ENCODE measurements at regions not wholly inside any gene's neighbourhood (a gene's known extent, or its start where the extent isn't known, plus 50 kb on each side); places are given as distances from the start of the nearest gene placed in this dataset.
A peak's percentile ranks its signal among the peaks of the same experiment; 100 is the strongest.
"Not testable (repeated sequence)": the region's sequence is repeated elsewhere in the genome, so short reads cannot be mapped to it uniquely, and the experiment has no call there.

GRCh38 chr1:157209514-157209913 lies 71.3 kb upstream of the ETV3 start:
- DNase-seq, result no peak

- not testable (repeated sequence) for DNase-seq
These were observed 67.8 kb upstream of the ETV3 start for GRCh38 chr1:157205982-157206381.

DNA sequence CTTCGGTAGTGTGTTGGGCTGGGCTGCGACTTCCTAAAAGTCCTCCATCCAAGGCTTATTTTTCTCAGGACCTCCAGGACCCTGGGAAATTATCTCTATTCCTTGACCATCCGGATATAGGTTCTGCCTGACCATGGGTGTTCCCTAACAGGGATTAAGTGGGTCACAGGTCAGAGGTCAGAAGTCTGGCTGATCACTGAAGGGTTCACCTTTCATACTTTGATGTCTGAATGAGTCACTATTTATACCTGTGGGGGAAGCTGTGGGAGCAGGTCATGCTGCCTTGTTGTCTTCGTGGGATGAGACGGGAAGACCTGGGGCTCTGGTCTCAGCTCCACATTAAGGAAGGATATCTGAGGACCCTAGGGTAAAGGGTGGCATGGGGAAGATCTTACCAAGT lies 65.0 kb upstream of the ETV3 start:
- DNase-seq, result no peak

DNA sequence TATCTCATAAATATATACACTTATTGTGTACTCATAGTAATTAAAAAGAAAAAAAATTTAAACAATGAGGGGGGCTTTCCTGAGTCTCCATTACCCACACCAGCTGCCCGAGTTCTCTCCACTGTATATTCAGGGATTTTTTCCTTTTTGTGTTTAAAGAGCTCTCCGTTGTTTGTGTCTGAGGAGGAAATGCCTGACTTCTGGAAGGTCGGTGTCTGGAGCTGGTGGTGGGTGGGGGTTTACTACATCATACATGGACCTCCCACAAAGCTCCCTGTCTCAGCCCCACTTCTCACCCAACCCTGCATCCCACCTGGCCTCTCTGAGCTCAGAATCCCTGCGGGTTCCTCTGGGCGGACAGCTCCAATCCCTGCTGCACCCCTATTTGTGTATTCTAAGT lies 64.1 kb upstream of the ETV3 start:
- DNase-seq, result no peak

GRCh38 chr1:157201767-157202166 lies 63.6 kb upstream of the ETV3 start:
- no peak for DNase-seq

- no peak for DNase-seq
These were observed 62.3 kb upstream of the ETV3 start for GRCh38 chr1:157200451-157200850.

- peak; percentile 5 for DNase-seq
These were observed 61.2 kb upstream of the ETV3 start for GRCh38 chr1:157199421-157199755.

GRCh38 chr1:157198619-157199420 lies 60.6 kb upstream of the ETV3 start:
- no peak for DNase-seq

DNA sequence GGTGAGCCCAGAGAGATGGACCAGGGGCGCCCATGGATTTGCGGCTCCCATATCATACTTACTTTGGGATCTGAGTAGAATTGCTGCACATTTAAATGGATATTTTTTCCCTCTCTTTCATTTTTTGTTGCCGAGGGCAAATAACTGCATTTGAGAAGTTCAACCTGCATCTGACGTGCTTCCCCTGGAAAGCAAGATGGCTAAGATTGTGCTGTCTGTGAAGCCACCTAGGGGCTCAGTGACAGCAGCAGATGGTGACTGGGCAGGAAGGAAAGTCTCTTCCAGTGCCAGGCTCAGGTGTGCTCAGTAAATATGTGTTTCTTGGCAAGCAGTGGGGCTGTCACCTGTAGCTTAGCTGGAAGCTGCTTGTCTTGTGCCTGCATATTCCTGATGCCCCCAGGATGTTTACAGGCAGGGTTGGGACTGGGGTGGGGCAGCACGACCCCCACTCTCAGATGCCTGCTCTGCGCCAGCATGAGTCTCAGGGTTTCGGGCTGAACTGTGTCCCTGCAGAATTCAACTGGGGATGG lies 59.8 kb upstream of the ETV3 start:
- no peak for DNase-seq

GRCh38 chr1:157196670-157197456 lies 58.7 kb upstream of the ETV3 start:
- DNase-seq, result peak; percentile 18

- no peak for DNase-seq
These were observed 58.0 kb upstream of the ETV3 start for GRCh38 chr1:157196245-157196543.

DNA sequence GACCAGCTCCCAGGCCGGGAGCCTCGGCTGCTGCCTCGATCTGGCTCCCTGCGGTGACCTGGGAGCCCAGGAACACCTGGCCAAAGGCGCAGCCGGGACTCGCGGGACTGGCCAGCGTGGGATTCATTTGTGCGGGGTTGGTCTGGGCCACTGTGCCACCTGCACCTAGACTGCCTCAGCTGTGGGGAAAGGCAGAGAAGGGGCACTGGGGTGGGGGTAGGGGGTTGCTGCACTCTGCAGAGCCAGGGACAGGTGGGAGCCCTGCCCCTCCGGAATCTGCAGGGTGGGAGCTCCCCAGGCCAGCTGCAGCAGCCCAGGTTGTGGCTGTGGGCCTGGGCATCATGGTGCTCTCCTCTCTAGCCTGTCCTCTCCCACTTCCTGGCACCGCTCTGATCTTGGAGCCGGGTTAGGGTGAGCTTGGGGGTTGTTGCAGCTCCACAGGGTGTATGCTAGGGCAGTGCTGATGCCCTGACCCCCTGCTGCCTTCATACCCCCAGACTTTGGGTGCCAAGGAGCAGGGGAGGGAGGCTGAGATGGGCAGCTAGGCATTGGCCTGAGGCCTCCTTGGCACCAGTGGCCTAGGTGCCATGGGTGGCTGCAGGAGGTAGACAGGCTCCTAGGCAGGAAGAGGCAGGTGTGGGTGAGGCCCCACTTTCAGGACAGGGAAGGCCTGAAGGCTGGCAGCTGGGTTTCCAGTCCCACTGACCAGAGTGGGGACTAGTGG lies 57.5 kb upstream of the ETV3 start:
- DNase-seq, result no peak

DNA sequence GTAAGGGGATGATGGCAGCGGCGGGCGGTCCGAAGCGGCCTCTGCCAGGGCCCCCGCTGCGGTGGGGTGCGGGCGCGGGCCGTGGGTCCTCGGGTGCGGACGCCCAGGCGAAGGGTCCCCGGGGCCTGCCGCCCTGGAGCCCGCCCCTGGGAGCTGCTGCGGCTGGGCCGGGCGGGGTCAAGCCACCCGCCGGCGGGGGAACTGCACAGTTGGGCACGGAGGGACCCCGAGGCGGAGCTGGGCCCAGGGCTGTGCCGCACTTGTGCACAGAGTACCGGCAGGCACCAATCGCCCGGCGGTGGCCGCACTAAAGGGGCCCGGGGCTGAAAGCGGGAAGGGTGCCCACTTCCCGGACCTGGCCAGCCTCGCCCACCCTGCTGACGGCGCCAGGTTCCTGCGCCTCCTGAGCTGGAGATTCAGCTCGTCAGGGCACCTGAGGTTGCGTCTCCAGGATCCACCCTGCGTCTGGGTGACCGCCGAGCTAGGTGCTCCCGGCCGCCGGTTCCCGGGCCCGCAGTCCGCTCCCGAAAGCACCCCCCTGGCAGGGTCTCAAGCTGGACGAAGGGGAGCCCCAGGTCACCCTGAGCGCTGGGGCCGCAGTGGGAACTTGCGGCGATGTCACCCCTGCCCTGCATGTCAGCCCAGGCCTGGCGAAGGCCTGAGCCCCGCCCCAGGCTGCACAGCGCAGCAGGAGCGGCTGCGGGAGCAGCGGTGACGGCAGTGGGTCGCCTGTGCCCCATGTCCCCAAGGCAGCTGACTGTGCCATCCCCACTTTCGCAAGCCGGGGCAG lies 56.7 kb upstream of the ETV3 start:
- DNase-seq, result no peak

DNA sequence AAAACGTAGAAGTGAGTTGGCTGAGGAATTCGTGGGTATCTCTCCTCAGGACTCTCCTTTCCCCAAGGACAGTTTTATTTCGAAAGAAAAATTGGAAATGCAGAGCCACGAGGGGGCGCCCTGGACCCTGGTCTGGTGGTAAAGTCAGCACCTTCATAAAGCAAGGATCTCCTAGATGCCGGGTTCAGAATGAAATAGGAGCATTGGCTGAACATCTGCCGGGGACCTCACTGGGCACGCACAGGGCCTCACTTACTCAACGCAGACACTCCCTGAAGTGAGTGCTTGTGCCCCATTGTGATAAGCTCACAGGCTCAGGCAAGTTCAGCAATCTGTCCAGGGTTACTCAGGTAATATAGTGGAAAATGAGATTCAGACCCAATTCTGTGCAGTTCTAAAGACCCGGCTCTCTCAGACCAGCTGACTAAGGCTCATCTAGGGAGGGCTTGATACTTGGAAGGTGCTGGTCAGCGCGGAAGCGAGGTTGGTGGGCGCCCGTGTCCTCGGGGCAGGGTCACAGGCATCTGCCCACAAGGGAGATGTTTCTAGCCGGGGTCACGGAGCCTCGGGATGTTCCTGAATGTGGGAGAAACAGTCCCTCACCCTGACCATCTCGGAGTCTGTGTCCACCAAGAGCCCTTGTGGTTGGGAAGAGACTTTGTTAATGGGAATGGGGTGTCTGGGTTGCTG lies 55.7 kb upstream of the ETV3 start:
- peak; percentile 58 for DNase-seq

- DNase-seq, result no peak
These were observed 55.0 kb upstream of the ETV3 start for GRCh38 chr1:157193219-157193618.

DNA sequence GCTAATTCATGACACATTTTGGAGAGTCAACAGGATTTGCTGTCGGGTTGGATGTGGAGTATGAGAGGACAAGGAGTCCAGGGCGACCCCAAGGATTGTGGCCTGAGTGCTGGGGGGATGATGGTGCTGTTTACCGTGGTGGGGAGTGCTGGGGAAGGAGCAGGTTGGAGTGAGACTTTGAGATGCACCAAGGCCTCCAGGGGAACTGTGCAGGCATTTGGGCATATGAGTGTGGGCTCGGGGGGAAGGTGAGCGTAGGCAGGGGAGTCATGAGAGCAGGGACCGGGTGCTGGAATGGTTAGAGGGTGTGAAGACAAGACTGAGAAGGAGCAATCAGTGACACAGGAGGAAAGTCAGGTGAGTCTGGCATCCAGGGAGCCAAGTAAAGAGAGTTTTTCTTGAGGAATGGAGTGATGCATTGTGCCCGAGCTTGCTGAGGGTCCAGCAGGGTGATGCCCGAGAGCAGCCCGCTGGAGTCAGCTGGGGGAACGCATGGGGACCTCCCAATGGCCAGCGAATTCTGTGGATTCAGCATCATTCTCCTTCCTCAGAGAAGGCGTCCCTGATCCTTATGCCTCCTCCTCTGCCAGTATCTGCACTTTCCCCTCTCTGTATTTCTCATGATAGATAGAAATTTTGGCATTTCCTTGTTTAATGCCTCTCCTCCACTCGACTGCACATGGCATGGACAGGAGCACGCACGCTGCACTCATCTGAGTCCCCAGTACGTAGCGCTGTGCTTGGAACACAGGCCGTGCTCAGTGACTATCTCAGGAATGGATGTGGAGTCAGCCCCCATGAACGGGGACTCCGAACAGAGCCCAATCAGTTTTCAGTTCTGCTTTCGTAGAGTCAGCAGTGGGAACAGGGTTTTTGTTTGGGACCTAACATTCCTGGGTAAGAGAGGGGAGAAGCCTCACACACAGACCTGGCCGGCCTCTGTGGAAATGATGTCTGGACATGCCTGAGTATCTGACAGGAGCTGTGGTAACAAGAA lies 52.1 kb upstream of the ETV3 start:
- DNase-seq, result no peak

- no peak for DNase-seq
These were observed 50.9 kb upstream of the ETV3 start for GRCh38 chr1:157189096-157189495.
